Suprapubic skin (tissue), 4 donors: ENCODE measurements at regions not wholly inside any gene's neighbourhood (a gene's known extent, or its start where the extent isn't known, plus 50 kb on each side); places are given as distances from the start of the nearest gene placed in this dataset.
"Not testable (repeated sequence)": the region's sequence is repeated elsewhere in the genome, so short reads cannot be mapped to it uniquely, and the experiment has no call there.

ENCODE experiments used
- DNase-seq, 2 donors: peaks; one replicate each; pipeline ENCODE4 v3.0.0-alpha.2; 2019; ENCODE audit warnings: low spot score in 2 of 2
- H3K27ac ChIP-seq: fragments of 200-600 bp; sonication (generic); one replicate; pipeline ENCODE4 v1.5.1; 2019
- H3K27me3 ChIP-seq: fragments of 200-600 bp; sonication (generic); one replicate; pipeline ENCODE4 v1.5.1; 2019
- H3K36me3 ChIP-seq: fragments of 200-600 bp; sonication (generic); one replicate; pipeline ENCODE4 v1.5.1; 2019
- H3K4me1 ChIP-seq: fragments of 200-600 bp; sonication (generic); one replicate; pipeline ENCODE4 v1.5.1; 2019
- H3K4me3 ChIP-seq: fragments of 200-600 bp; sonication (generic); one replicate; pipeline ENCODE4 v1.5.1; 2019; ENCODE audit warnings: mild to moderate bottlenecking
- H3K9me3 ChIP-seq: fragments of 200-600 bp; sonication (generic); one replicate; pipeline ENCODE4 v1.5.1; 2019
- EP300 ChIP-seq: sonication (generic); formaldehyde crosslinking; IDR thresholded peaks from one replicate; pipeline ENCODE4 v1.6.1; 2017; ENCODE audit warnings: antibody characterized with exemption
- POLR2A ChIP-seq, 2 donors: fragments of 450-650 bp; IDR thresholded peaks; one replicate each; pipeline ENCODE4 v1.6.1; 2017; ENCODE audit warnings: antibody characterized with exemption in 2 of 2, mild to moderate bottlenecking in 2 of 2, moderate library complexity in 2 of 2
- POLR2AphosphoS5 ChIP-seq, 3 donors: sonication (generic); formaldehyde crosslinking; IDR thresholded peaks; one replicate each; pipeline ENCODE4 v1.6.1; 2017; ENCODE audit warnings: antibody characterized with exemption in 3 of 3
- WGBS: methylation state at CpG from one replicate; pipeline ENCODE4 v1.1.5; 2018; 5-methylcytosine and 5-hydroxymethylcytosine counted together
- TF ChIP-seq, protein P1 (sequence below), 2 donors: fragments of 200-600 bp in 1 of 2; fragments of 450-650 bp in 1 of 2; sonication (generic) in 1 of 2; IDR thresholded peaks; one replicate each; pipeline ENCODE4 v1.5.1; 2016 to 2019; ENCODE audit warnings: antibody characterized with exemption in 2 of 2, mild to moderate bottlenecking in 1 of 2, moderate library complexity in 1 of 2

DNA sequence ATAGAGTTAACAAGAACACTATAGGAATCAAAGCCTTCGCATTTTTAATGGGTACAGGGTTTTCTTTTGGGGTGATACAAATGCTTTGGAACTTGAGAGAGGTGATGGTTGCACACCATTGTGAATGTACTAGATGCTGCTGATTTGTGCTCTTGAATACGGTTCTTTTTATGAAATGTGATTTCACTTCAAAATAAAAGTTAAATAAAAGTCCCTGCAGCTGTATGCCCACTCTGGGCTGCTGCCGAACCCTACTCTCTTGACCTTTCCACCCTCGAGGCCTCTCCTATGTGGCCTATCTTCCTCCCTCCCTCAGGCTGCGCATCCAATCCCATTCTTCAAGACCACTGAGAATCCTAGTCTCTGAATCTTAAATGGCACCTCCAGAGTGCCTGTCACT lies 168.5 kb upstream of the AJAP1 start:
- DNase-seq = no peak
- TF ChIP-seq POLR2AphosphoS5 (IDR thresholded peaks at IDR 0.05) (no peak), POLR2A (IDR thresholded peaks at IDR 0.05) (no peak), EP300 (no peak)
- TF ChIP-seq, protein P1, sequence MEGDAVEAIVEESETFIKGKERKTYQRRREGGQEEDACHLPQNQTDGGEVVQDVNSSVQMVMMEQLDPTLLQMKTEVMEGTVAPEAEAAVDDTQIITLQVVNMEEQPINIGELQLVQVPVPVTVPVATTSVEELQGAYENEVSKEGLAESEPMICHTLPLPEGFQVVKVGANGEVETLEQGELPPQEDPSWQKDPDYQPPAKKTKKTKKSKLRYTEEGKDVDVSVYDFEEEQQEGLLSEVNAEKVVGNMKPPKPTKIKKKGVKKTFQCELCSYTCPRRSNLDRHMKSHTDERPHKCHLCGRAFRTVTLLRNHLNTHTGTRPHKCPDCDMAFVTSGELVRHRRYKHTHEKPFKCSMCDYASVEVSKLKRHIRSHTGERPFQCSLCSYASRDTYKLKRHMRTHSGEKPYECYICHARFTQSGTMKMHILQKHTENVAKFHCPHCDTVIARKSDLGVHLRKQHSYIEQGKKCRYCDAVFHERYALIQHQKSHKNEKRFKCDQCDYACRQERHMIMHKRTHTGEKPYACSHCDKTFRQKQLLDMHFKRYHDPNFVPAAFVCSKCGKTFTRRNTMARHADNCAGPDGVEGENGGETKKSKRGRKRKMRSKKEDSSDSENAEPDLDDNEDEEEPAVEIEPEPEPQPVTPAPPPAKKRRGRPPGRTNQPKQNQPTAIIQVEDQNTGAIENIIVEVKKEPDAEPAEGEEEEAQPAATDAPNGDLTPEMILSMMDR (IDR thresholded peaks at IDR 0.05) = no peak
- no peaks in the 10 kb centered on the region for H3K4me1 ChIP-seq
- WGBS = 72% methylated on average over 5 of the region's 5 CpGs
- H3K4me3 ChIP-seq = no peak overlapping the region
- H3K27me3 ChIP-seq = peaks cover 18% of the 10 kb centered on the region
- H3K9me3 ChIP-seq = no peaks in the 10 kb centered on the region
- H3K36me3 ChIP-seq = no peaks in the 10 kb centered on the region
- H3K27ac ChIP-seq = no peak overlapping the region

DNA sequence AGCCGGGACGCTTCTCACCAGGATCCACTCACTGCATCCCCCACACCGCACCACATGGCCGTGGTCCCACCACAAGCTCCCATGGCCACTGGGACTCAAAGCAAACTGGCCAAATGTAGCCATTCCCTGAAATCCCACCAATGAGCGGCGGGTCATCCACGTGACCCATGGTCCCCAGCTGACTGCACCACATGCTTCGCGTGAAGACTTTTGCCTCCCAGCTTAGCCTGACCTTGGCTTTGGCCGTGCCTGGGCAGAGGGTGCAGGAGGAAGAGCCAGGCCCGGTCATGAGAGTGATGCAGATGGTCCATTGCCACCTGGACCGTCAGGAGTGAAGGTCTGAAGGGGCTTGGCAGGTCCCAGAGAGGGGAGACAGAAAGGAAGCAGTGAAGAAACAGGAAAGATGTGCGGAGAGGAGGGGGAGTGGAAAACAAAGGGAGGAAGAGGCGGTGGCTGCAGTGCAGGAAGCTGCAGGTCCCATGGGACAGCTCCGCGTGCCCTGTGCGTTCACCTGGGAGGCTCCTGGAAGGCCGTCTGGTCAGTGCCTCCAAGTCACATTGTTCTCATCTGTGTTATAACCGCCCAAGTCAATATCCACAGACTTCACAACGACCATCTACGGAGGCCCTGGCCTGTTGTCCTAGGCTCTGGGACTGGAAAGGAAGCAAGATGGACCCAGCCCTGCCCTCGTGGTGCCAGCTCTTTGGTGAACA lies 167.8 kb upstream of the AJAP1 start:
- 85% methylated on average over 14 of the region's 22 CpGs for WGBS
- TF ChIP-seq EP300 = no peak
- no peak for TF ChIP-seq POLR2AphosphoS5 (IDR thresholded peaks at IDR 0.05)
- no peak for TF ChIP-seq POLR2A (IDR thresholded peaks at IDR 0.05)
- TF ChIP-seq, protein P1 (IDR thresholded peaks at IDR 0.05) = no peak
- Histone ChIP-seq H3K4me1 (no peaks in the 10 kb centered on the region), H3K4me3 (no peak overlapping the region), H3K27ac (no peak overlapping the region), H3K36me3 (no peaks in the 10 kb centered on the region), H3K9me3 (no peaks in the 10 kb centered on the region), H3K27me3 (peaks cover 13% of the 10 kb centered on the region)
- no peak for DNase-seq

- Histone ChIP-seq H3K27ac (no peak overlapping the region), H3K27me3 (peaks cover 5% of the 10 kb centered on the region), H3K9me3 (no peaks in the 10 kb centered on the region), H3K4me3 (no peak overlapping the region), H3K4me1 (no peaks in the 10 kb centered on the region), H3K36me3 (no peaks in the 10 kb centered on the region)
- DNase-seq = no peak
- 63% methylated on average over 7 of the region's 7 CpGs for WGBS
- TF ChIP-seq POLR2A (IDR thresholded peaks at IDR 0.05) (no peak), EP300 (no peak), POLR2AphosphoS5 (IDR thresholded peaks at IDR 0.05) (no peak)
- TF ChIP-seq, protein P1 (IDR thresholded peaks at IDR 0.05) = no peak
Observed at GRCh38 chr1:4488018-4488417, 166.4 kb upstream of the AJAP1 start.

DNA sequence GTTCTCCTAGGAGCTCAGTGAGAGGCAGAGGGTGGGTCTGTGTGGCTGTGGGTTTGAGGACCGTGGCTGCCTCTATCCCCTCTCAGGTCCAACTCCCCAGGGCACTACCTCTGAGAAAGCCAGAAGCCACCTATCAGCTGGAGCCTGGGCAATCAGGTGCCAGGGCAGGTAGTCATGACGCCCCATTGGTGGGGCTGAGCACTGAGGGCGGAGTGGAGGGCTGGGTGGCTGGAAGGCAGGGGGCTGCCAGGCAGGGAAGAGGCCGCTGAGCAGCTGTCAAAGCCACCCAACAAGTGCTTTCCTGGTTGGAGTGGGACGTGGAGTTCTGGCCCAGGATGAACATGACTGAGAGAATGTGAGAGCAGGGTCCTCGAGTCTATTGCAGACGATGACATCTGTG lies 164.9 kb upstream of the AJAP1 start:
- H3K4me3 ChIP-seq = no peak overlapping the region
- peaks cover 14% of the 10 kb centered on the region for H3K27me3 ChIP-seq
- no peaks in the 10 kb centered on the region for H3K4me1 ChIP-seq
- H3K27ac ChIP-seq = no peak overlapping the region
- no peaks in the 10 kb centered on the region for H3K36me3 ChIP-seq
- TF ChIP-seq, protein P1 (IDR thresholded peaks at IDR 0.05) = no peak
- no peak for TF ChIP-seq POLR2A (IDR thresholded peaks at IDR 0.05)
- TF ChIP-seq POLR2AphosphoS5 (IDR thresholded peaks at IDR 0.05) = no peak
- TF ChIP-seq EP300 = no peak
- DNase-seq = no peak
- no peaks in the 10 kb centered on the region for H3K9me3 ChIP-seq
- WGBS = 82% methylated on average over 7 of the region's 7 CpGs

GRCh38 chr1:4489992-4490391 lies 164.4 kb upstream of the AJAP1 start:
- not testable (repeated sequence) for H3K36me3 ChIP-seq, H3K9me3 ChIP-seq, H3K4me3 ChIP-seq, DNase-seq, H3K27ac ChIP-seq, H3K4me1 ChIP-seq
- H3K27me3 ChIP-seq = peaks cover 19% of the 10 kb centered on the region

GRCh38 chr1:4494027-4494426 lies 160.4 kb upstream of the AJAP1 start:
- Histone ChIP-seq H3K27ac (no peak overlapping the region), H3K4me3 (no peak overlapping the region), H3K36me3 (no peaks in the 10 kb centered on the region), H3K4me1 (no peaks in the 10 kb centered on the region), H3K9me3 (no peaks in the 10 kb centered on the region), H3K27me3 (peaks cover 15% of the 10 kb centered on the region)
- DNase-seq = no peak
- TF ChIP-seq EP300 = no peak
- no peak for TF ChIP-seq POLR2A (IDR thresholded peaks at IDR 0.05)
- TF ChIP-seq, protein P1 (IDR thresholded peaks at IDR 0.05) = no peak
- no peak for TF ChIP-seq POLR2AphosphoS5 (IDR thresholded peaks at IDR 0.05)
- WGBS = 72% methylated on average over 3 of the region's 5 CpGs
